SK-N-SH (cell line): ENCODE measurements at regions not wholly inside any gene's neighbourhood (a gene's known extent, or its start where the extent isn't known, plus 50 kb on each side); places are given as distances from the start of the nearest gene placed in this dataset.

Experiments
- CTCF ChIA-PET: fragments of 300-600, 350-600 bp; formaldehyde crosslinking; extraction: SDS; loops from one replicate; lab custom pipeline; 2021; lab: Yijun Ruan, JAX
- POLR2A ChIA-PET: fragments of 350-600 bp; sonication (Branson Sonifier 250); formaldehyde crosslinking; extraction: SDS; loops from one replicate; lab custom pipeline; 2020; ENCODE audit warnings: antibody characterized with exemption, inconsistent platforms; lab: Yijun Ruan, JAX
- DNase-seq: peaks from one replicate; pipeline ENCODE4 v3.0.0; 2012
- H2AFZ ChIP-seq: fragments of 200-600 bp; sonication (generic); 2 replicates; pipeline ENCODE4 v1.8.1; 2016; ENCODE audit warnings: antibody characterized with exemption, mild to moderate bottlenecking, low read depth
- H3F3A ChIP-seq: fragments of 200-600 bp; sonication (generic); replicated peaks from 2 replicates; pipeline ENCODE3; 2016; ENCODE audit warnings: antibody characterized with exemption, mild to moderate bottlenecking; ENCODE audit not compliant: insufficient read depth
- H3K27ac ChIP-seq, 2 experiments: fragments of 200-500 bp in 1 of 2; fragments of 200-600 bp in 1 of 2; sonication (Bioruptor generic) in 1 of 2; sonication (generic), shearing (Covaris generic) in 1 of 2; 2 replicates each; pipeline versions ENCODE4 v1.5.1 to v1.6.1; 2014 to 2016; ENCODE audit warnings: low read depth in 2 of 2, inconsistent platforms in 1 of 2, low read length in 1 of 2, mild to moderate bottlenecking in 1 of 2, mixed read lengths in 1 of 2
- H3K27me3 ChIP-seq: fragments of 200-600 bp; sonication (generic), shearing (Covaris generic); 2 replicates; pipeline ENCODE4 v1.6.1; 2016; ENCODE audit warnings: mixed run types; ENCODE audit not compliant: insufficient read depth
- H3K36me3 ChIP-seq, 2 experiments: fragments of 200-500 bp in 1 of 2; fragments of 200-600 bp in 1 of 2; sonication (Bioruptor generic) in 1 of 2; sonication (generic) in 1 of 2; replicated peaks in 1 of 2; 2 replicates each; pipeline versions ENCODE3 to v1.5.1; 2014 to 2016; ENCODE audit warnings: low read length in 1 of 2, mild to moderate bottlenecking in 1 of 2; ENCODE audit not compliant: insufficient read depth in 2 of 2, control insufficient read depth in 1 of 2
- H3K4me1 ChIP-seq, 2 experiments: fragments of 200-500 bp in 1 of 2; fragments of 200-600 bp in 1 of 2; sonication (Bioruptor generic) in 1 of 2; sonication (generic), shearing (Covaris generic) in 1 of 2; 2 replicates each; pipeline versions ENCODE4 v1.5.1 to v1.6.1; 2014 to 2016; ENCODE audit warnings: low read depth in 1 of 2, low read length in 1 of 2, mixed run types in 1 of 2; ENCODE audit not compliant: insufficient read depth in 2 of 2, control insufficient read depth in 1 of 2
- H3K4me2 ChIP-seq: fragments of 200-600 bp; sonication (generic), shearing (Covaris generic); 2 replicates; pipeline ENCODE4 v1.6.1; 2017; ENCODE audit warnings: mixed run types
- H3K4me3 ChIP-seq, 2 experiments: fragments of 200-500 bp in 1 of 2; fragments of 200-600 bp in 1 of 2; sonication (Bioruptor generic) in 1 of 2; sonication (generic), shearing (Covaris generic) in 1 of 2; 2 replicates each; pipeline versions ENCODE4 v1.5.1 to v1.8.1; 2014 to 2016; ENCODE audit warnings: low read depth in 2 of 2, inconsistent platforms in 1 of 2, low read length in 1 of 2, mild to moderate bottlenecking in 1 of 2, mixed read lengths in 1 of 2, moderate library complexity in 1 of 2
- H3K79me2 ChIP-seq: fragments of 200-600 bp; sonication (generic); 2 replicates; pipeline ENCODE4 v1.8.1; 2017; ENCODE audit warnings: mild to moderate bottlenecking; ENCODE audit not compliant: insufficient read depth
- H3K9ac ChIP-seq: fragments of 200-600 bp; sonication (generic); 2 replicates; pipeline ENCODE4 v1.6.1; 2017; ENCODE audit warnings: mixed run types
- H3K9me2 ChIP-seq: fragments of 200-600 bp; sonication (generic); 2 replicates; pipeline ENCODE4 v1.6.1; 2017; ENCODE audit warnings: mixed run types
- H3K9me3 ChIP-seq: fragments of 200-600 bp; sonication (generic); 2 replicates; pipeline ENCODE4 v1.6.1; 2017; ENCODE audit warnings: mixed run types, mild to moderate bottlenecking, moderate library complexity
- H4K20me1 ChIP-seq: fragments of 200-600 bp; sonication (generic); 2 replicates; pipeline ENCODE4 v1.6.1; 2017; ENCODE audit warnings: mild to moderate bottlenecking, mixed run types; ENCODE audit not compliant: insufficient read depth
- EZH2phosphoT487 ChIP-seq: fragments of 200-600 bp; sonication (generic); IDR thresholded peaks from 2 replicates; pipeline ENCODE4 v1.6.1; 2017; ENCODE audit warnings: low read depth, mixed run types, mild to moderate bottlenecking, antibody characterized with exemption, moderate library complexity, borderline replicate concordance
- FOXJ3 ChIP-seq: sonication (generic); formaldehyde crosslinking; IDR thresholded peaks from 2 replicates; pipeline ENCODE4 v1.5.1; 2020; ENCODE audit warnings: mild to moderate bottlenecking, missing genetic modification reagents
- RFX5 ChIP-seq: IDR thresholded peaks from 2 replicates; pipeline ENCODE4 v1.6.1; 2012; ENCODE audit warnings: mild to moderate bottlenecking, improper control_type of control experiment, low read length
- RXRA ChIP-seq: IDR thresholded peaks from 2 replicates; pipeline ENCODE4 v1.4.0; 2012; ENCODE audit warnings: low read depth, mild to moderate bottlenecking, borderline replicate concordance
- WGBS: methylation state at CpG from one replicate; pipeline ENCODE4 v1.1.6; 2017; ENCODE audit warnings: low lambda C conversion rate; 5-methylcytosine and 5-hydroxymethylcytosine counted together
- TF ChIP-seq, protein P1 (sequence below): fragments of 150-350 bp; IDR thresholded peaks from 2 replicates; pipeline ENCODE4 v1.6.1; 2016; ENCODE audit warnings: mild to moderate bottlenecking, low read depth, low read length
- TF ChIP-seq, protein P2 (sequence below): IDR thresholded peaks from 2 replicates; pipeline ENCODE4; 2012
- TF ChIP-seq, protein P3 (sequence below): IDR thresholded peaks from 2 replicates; pipeline ENCODE4 v1.4.0; 2012; ENCODE audit warnings: low read depth

DNA sequence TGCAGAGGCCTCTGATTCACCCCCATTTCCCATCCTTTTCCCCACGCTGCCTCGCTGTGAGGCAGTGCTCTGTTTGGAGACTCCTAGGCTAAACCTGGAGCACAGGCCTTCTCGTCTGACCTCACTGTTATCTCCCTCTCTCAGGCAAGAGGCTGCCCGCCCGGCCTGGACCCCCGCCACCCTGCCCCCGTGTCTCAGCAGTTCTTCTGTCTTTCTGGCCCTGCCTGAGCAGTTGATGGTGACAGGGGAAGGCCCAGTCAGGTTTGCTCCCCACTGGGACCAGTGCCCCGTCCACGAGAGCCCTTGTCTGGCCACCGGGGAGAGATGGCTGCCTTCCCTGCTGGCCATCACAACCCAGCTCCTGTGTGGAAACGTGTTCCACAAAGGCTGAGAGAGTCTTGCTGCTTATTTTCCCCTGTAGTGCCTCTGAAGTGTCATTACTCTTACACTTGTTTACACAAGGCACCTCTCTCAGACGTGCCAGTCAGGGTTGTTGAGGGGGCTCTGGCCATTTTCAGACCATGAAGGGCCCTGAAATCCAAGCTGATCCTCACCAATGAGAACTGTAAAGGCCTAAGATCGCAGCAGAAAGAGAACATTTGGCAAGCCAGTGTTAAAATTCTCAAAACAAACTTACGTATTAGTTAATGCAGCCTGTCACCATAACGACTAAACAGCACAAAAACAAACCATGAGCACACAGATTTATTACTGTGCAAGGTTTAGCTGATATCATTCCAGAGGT lies 210.9 kb downstream of the NDUFA10 start:
- H3K27ac ChIP-seq: no peak overlapping the region
- H3K4me2 ChIP-seq: no peak overlapping the region
- no peaks in the 10 kb centered on the region for H3F3A ChIP-seq
- no peaks in the 10 kb centered on the region for H3K36me3 ChIP-seq
- no peak overlapping the region for H2AFZ ChIP-seq
- no peaks in the 10 kb centered on the region for H3K9me3 ChIP-seq
- H3K4me3 ChIP-seq: no peak overlapping the region
- WGBS: 23% methylated on average over 13 of the region's 15 CpGs
- no peaks in the 10 kb centered on the region for H3K27me3 ChIP-seq
- H3K9ac ChIP-seq: no peak overlapping the region
- no peaks in the 10 kb centered on the region for H3K79me2 ChIP-seq
- no peak for DNase-seq
- no peaks in the 10 kb centered on the region for H4K20me1 ChIP-seq
- H3K9me2 ChIP-seq: no peaks in the 10 kb centered on the region
- H3K4me1 ChIP-seq: peaks cover 0 to 3% of the 10 kb centered on the region in 2 experiments; a peak in 1 of 4 replicates
- TF ChIP-seq RFX5: no peak
- no peak for TF ChIP-seq RXRA
- no peak for TF ChIP-seq EZH2phosphoT487
- TF ChIP-seq, protein P1, sequence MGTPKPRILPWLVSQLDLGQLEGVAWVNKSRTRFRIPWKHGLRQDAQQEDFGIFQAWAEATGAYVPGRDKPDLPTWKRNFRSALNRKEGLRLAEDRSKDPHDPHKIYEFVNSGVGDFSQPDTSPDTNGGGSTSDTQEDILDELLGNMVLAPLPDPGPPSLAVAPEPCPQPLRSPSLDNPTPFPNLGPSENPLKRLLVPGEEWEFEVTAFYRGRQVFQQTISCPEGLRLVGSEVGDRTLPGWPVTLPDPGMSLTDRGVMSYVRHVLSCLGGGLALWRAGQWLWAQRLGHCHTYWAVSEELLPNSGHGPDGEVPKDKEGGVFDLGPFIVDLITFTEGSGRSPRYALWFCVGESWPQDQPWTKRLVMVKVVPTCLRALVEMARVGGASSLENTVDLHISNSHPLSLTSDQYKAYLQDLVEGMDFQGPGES: no peak
- ChIA-PET CTCF (interaction anchor here (1.4 kb wide), 1 partner anchor 10 kb away, joined by 4 read pairs; no protein-coding TSS in a partner anchor), POLR2A (no interaction called here)

DNA sequence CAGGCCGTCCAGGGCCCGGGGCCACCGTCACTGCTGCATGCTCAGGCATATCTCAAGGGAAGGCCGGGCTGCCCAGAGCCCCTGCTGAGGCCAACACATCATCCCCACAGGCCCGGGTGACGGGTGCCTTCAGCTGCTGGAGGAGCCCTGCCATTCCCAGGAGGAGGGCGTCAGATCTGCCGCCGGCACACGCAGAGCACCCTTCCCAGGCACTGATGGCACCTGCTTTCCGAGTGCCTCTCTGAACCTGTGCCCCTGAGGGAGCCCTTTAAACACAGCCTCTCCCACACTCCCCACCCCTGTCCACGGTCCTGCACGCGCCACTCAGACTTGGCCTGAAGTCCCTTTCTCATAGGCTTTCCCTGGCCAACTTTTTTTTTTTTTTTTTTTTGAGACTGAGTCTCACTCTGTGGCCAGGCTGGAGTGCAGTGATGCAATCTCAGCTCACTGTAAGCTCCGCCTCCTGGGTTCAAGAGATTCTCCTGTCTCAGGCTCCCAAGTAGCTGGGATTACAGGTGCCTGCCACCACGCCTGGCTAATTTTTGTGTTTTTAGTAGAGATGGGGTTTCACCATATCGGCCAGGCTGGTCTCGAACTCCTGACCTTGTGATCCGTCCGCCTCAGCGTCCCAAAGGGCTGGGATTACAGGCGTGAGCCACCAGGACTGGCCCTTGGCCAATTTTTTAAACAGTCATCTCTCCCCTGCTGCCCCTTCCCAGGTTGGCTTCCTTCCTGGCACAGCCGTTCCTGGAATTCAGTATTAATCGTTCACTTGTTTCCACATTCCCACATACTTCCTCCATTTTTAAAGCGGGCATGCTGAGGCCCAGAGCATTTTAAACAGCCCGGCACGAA lies 211.7 kb downstream of the NDUFA10 start:
- Histone ChIP-seq H3K27ac (no peak overlapping the region), H3K27me3 (no peaks in the 10 kb centered on the region), H3K9me2 (no peaks in the 10 kb centered on the region), H3K9me3 (no peaks in the 10 kb centered on the region), H3K4me2 (no peak overlapping the region), H3K79me2 (no peaks in the 10 kb centered on the region), H3F3A (no peaks in the 10 kb centered on the region), H2AFZ (no peak overlapping the region), H3K36me3 (no peaks in the 10 kb centered on the region), H3K9ac (no peak overlapping the region), H4K20me1 (no peaks in the 10 kb centered on the region), H3K4me3 (no peak overlapping the region), H3K4me1 (peaks cover 0 to 3% of the 10 kb centered on the region in 2 experiments; a peak in 1 of 4 replicates)
- CTCF ChIA-PET: no interaction called here
- POLR2A ChIA-PET: no interaction called here
- TF ChIP-seq FOXJ3 (CRISPR knock-in tag) (no peak), EZH2phosphoT487 (no peak)
- TF ChIP-seq, protein P2, sequence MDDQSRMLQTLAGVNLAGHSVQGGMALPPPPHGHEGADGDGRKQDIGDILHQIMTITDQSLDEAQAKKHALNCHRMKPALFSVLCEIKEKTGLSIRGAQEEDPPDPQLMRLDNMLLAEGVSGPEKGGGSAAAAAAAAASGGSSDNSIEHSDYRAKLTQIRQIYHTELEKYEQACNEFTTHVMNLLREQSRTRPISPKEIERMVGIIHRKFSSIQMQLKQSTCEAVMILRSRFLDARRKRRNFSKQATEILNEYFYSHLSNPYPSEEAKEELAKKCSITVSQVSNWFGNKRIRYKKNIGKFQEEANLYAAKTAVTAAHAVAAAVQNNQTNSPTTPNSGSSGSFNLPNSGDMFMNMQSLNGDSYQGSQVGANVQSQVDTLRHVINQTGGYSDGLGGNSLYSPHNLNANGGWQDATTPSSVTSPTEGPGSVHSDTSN: no peak
- TF ChIP-seq, protein P3, sequence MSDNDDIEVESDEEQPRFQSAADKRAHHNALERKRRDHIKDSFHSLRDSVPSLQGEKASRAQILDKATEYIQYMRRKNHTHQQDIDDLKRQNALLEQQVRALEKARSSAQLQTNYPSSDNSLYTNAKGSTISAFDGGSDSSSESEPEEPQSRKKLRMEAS: no peak
- WGBS: 57% methylated on average over 21 of the region's 27 CpGs
- no peak for DNase-seq
